Osteoblast (primary cell): ENCODE measurements at regions not wholly inside any gene's neighbourhood (a gene's known extent, or its start where the extent isn't known, plus 50 kb on each side); places are given as distances from the start of the nearest gene placed in this dataset.
"Not testable (repeated sequence)": the region's sequence is repeated elsewhere in the genome, so short reads cannot be mapped to it uniquely, and the experiment has no call there.

ENCODE experiments used
- DNase-seq: peaks from one replicate; pipeline ENCODE4 v3.0.0; 2011; ENCODE audit warnings: low spot score, mixed read lengths; ENCODE audit not compliant: insufficient read length; ENCODE audit errors: missing footprints
- H2AFZ ChIP-seq: 2 replicates; pipeline ENCODE4 v1.6.0; 2011; ENCODE audit warnings: mild to moderate bottlenecking, low read length
- H3K27ac ChIP-seq: 2 replicates; pipeline ENCODE4 v1.5.1; 2011; ENCODE audit warnings: mild to moderate bottlenecking, low read depth, low read length, moderate library complexity
- H3K27me3 ChIP-seq: 2 replicates; pipeline ENCODE4 v1.6.0; 2012; ENCODE audit warnings: mild to moderate bottlenecking, control low read depth, inconsistent platforms, low read length, moderate library complexity; ENCODE audit not compliant: insufficient read depth
- H3K36me3 ChIP-seq: 2 replicates; pipeline ENCODE4 v1.5.1; 2011; ENCODE audit warnings: mild to moderate bottlenecking, low read length, control low read depth, moderate library complexity; ENCODE audit not compliant: insufficient read depth
- H3K4me1 ChIP-seq: 2 replicates; pipeline ENCODE4 v1.5.1; 2011; ENCODE audit warnings: mild to moderate bottlenecking, low read length, control low read depth, moderate library complexity; ENCODE audit not compliant: insufficient read depth
- H3K4me2 ChIP-seq: 2 replicates; pipeline ENCODE4 v1.6.0; 2011; ENCODE audit warnings: mild to moderate bottlenecking, low read length; ENCODE audit not compliant: insufficient read depth
- H3K4me3 ChIP-seq: fragments of 200-600 bp; sonication (generic); 3 replicates; pipeline ENCODE4 v1.5.1; 2012; ENCODE audit warnings: mild to moderate bottlenecking, low read length, inconsistent platforms; ENCODE audit not compliant: insufficient read depth
- H3K79me2 ChIP-seq: 2 replicates; pipeline ENCODE4 v1.6.0; 2012; ENCODE audit warnings: mild to moderate bottlenecking, low read length, control low read depth, inconsistent platforms; ENCODE audit not compliant: insufficient read depth
- H3K9me3 ChIP-seq: 2 replicates; pipeline ENCODE4 v1.5.1; 2011; ENCODE audit warnings: low read depth, low read length, control low read depth
- H4K20me1 ChIP-seq: 2 replicates; pipeline ENCODE4 v1.6.0; 2012; ENCODE audit warnings: mild to moderate bottlenecking, low read length, control low read depth; ENCODE audit not compliant: insufficient read depth
- CTCF ChIP-seq: IDR thresholded peaks from 2 replicates; pipeline ENCODE4 v1.5.1; 2011; ENCODE audit warnings: mild to moderate bottlenecking, low read depth, low read length, moderate library complexity; ENCODE audit errors: extremely low read depth

- no peak for TF ChIP-seq CTCF
- Histone ChIP-seq H3K4me3 (no peak overlapping the region), H3K79me2 (no peaks in the 10 kb centered on the region), H3K4me1 (peaks cover 21% of the 10 kb centered on the region), H4K20me1 (no peaks in the 10 kb centered on the region), H3K27me3 (no peaks in the 10 kb centered on the region), H3K4me2 (no peak overlapping the region), H2AFZ (peak overlapping the region; percentile 37), H3K27ac (peak overlapping the region; percentile 1), H3K9me3 (no peaks in the 10 kb centered on the region), H3K36me3 (no peaks in the 10 kb centered on the region)
- DNase-seq: no peak
These were observed 206.4 kb upstream of the FERD3L start for GRCh38 chr7:19351341-19352304.

- H3K4me2 ChIP-seq: no peak overlapping the region
- H3K27me3 ChIP-seq: no peaks in the 10 kb centered on the region
- no peaks in the 10 kb centered on the region for H3K4me1 ChIP-seq
- H4K20me1 ChIP-seq: no peaks in the 10 kb centered on the region
- H3K9me3 ChIP-seq: no peaks in the 10 kb centered on the region
- H3K4me3 ChIP-seq: no peak overlapping the region
- no peaks in the 10 kb centered on the region for H3K36me3 ChIP-seq
- DNase-seq: no peak
- H2AFZ ChIP-seq: no peak overlapping the region
- TF ChIP-seq CTCF: no peak
- H3K27ac ChIP-seq: no peak overlapping the region
- no peaks in the 10 kb centered on the region for H3K79me2 ChIP-seq
These were observed 194.3 kb upstream of the FERD3L start for GRCh38 chr7:19339512-19339911.

- H3K4me2 ChIP-seq, H3K27ac ChIP-seq, H3K9me3 ChIP-seq, H4K20me1 ChIP-seq, DNase-seq, H3K79me2 ChIP-seq, H3K36me3 ChIP-seq, H3K4me1 ChIP-seq, H3K4me3 ChIP-seq, H3K27me3 ChIP-seq, H2AFZ ChIP-seq: not testable (repeated sequence)
These were observed 193.3 kb upstream of the FERD3L start for GRCh38 chr7:19338512-19338911.

GRCh38 chr7:19336836-19337383 is 191.7 kb upstream of the FERD3L start:
- no peak for TF ChIP-seq CTCF
- Histone ChIP-seq H3K4me3 (no peak overlapping the region), H3K4me2 (no peak overlapping the region), H3K27me3 (no peaks in the 10 kb centered on the region), H3K27ac (no peak overlapping the region), H3K4me1 (no peaks in the 10 kb centered on the region), H3K36me3 (no peaks in the 10 kb centered on the region), H2AFZ (no peak overlapping the region), H3K9me3 (no peaks in the 10 kb centered on the region), H4K20me1 (no peaks in the 10 kb centered on the region), H3K79me2 (no peaks in the 10 kb centered on the region)
- DNase-seq: no peak
